Tongue (tissue), 1 donor: ENCODE measurements at regions not wholly inside any gene's neighbourhood (a gene's known extent, or its start where the extent isn't known, plus 50 kb on each side); places are given as distances from the start of the nearest gene placed in this dataset.

Experiments
- DNase-seq: peaks from one replicate; pipeline ENCODE4 v3.0.0-alpha.2; 2015

GRCh38 chr5:106876665-106877194 lies 794.0 kb downstream of the EFNA5 start:
- no peak for DNase-seq

GRCh38 chr5:106876298-106876622 lies 794.5 kb downstream of the EFNA5 start:
- DNase-seq: no peak

- no peak for DNase-seq
These were observed 795.0 kb downstream of the EFNA5 start for GRCh38 chr5:106875591-106876297.

GRCh38 chr5:106874974-106875373 lies 795.8 kb downstream of the EFNA5 start:
- no peak for DNase-seq

- DNase-seq: no peak
These were observed 796.2 kb downstream of the EFNA5 start for GRCh38 chr5:106874531-106874930.

GRCh38 chr5:106873568-106873967 lies 797.2 kb downstream of the EFNA5 start:
- DNase-seq: no peak

- DNase-seq: no peak
These were observed 805.5 kb downstream of the EFNA5 start for GRCh38 chr5:106865279-106865678.

- peak; percentile 24 for DNase-seq
These were observed 808.1 kb downstream of the EFNA5 start for GRCh38 chr5:106862450-106863193.

GRCh38 chr5:106860398-106861044 lies 810.2 kb downstream of the EFNA5 start:
- DNase-seq: no peak

- DNase-seq: no peak
These were observed 812.1 kb downstream of the EFNA5 start for GRCh38 chr5:106858616-106859015.

- no peak for DNase-seq
These were observed 815.8 kb downstream of the EFNA5 start for GRCh38 chr5:106854922-106855321.

GRCh38 chr5:106854105-106854687 lies 816.5 kb downstream of the EFNA5 start:
- peak; percentile 53 for DNase-seq

GRCh38 chr5:106853266-106853665 lies 817.5 kb downstream of the EFNA5 start:
- no peak for DNase-seq

GRCh38 chr5:106849266-106849665 lies 821.5 kb downstream of the EFNA5 start:
- DNase-seq: no peak

- no peak for DNase-seq
These were observed 826.8 kb downstream of the EFNA5 start for GRCh38 chr5:106843812-106844416.

GRCh38 chr5:106833517-106833916 lies 837.2 kb downstream of the EFNA5 start:
- no peak for DNase-seq

GRCh38 chr5:106827061-106827460 lies 843.7 kb downstream of the EFNA5 start:
- no peak for DNase-seq

- DNase-seq: no peak
These were observed 845.4 kb downstream of the EFNA5 start for GRCh38 chr5:106825374-106825773.

GRCh38 chr5:106822851-106823250 lies 847.9 kb downstream of the EFNA5 start:
- DNase-seq: no peak

- DNase-seq: no peak
These were observed 852.2 kb downstream of the EFNA5 start for GRCh38 chr5:106818552-106818951.

GRCh38 chr5:106814961-106815360 lies 855.8 kb downstream of the EFNA5 start:
- no peak for DNase-seq

GRCh38 chr5:106801554-106801953 lies 869.2 kb downstream of the EFNA5 start:
- DNase-seq: no peak
